ENCODE measurements at regions not wholly inside any gene's neighbourhood (a gene's known extent, or its start where the extent isn't known, plus 50 kb on each side); places are given as distances from the start of the nearest gene placed in this dataset.

GRCh38 chr1:234923626-234924025 lies 205.0 kb downstream of the TOMM20 start:
- Histone ChIP-seq H3K9me3 (ENCODE audit: insufficient read depth, low read depth, low read length) (no peaks in the 10 kb centered on the region), H3K4me3 (ENCODE audit: insufficient read depth, low read depth, low read length) (no peak overlapping the region), H3K4me2 (ENCODE audit: low read length) (no peak overlapping the region), H3K4me1 (ENCODE audit: insufficient read depth, low read length) (peaks cover 36% of the 10 kb centered on the region), H3K9ac (ENCODE audit: low read length) (no peak overlapping the region), H3K36me3 (ENCODE audit: insufficient read depth, low read length) (no peaks in the 10 kb centered on the region), H3K27ac (ENCODE audit: low read depth, low read length) (no peak overlapping the region), H2AFZ (ENCODE audit: low read depth, low read length) (no peak overlapping the region), H3K27me3 (ENCODE audit: insufficient read depth, low read length) (no peaks in the 10 kb centered on the region), H3K79me2 (ENCODE audit: insufficient read depth, low read length) (no peaks in the 10 kb centered on the region), H4K20me1 (ENCODE audit: insufficient read depth, low read length) (no peaks in the 10 kb centered on the region)
- TF ChIP-seq CTCF (IDR thresholded peaks at IDR 0.05; ENCODE audit: insufficient read depth, low read depth, low read length) (no peak), EZH2 (IDR thresholded peaks at IDR 0.05; ENCODE audit: insufficient read depth, low read length) (no peak)
- FAIRE-seq: no peak
- H3K27ac Mint-ChIP-seq (ENCODE audit: unreplicated experiment): no peak overlapping the region
- no peak for DNase-seq (ENCODE audit: low read depth)
- no peaks in the 10 kb centered on the region for H3K9me3 Mint-ChIP-seq (ENCODE audit: unreplicated experiment)
- H3K36me3 Mint-ChIP-seq (ENCODE audit: low read depth, unreplicated experiment): peaks cover 4% of the 10 kb centered on the region
- H3K27me3 Mint-ChIP-seq (ENCODE audit: low read depth, unreplicated experiment): peaks cover 1% of the 10 kb centered on the region
- no peak overlapping the region for H3K4me3 Mint-ChIP-seq (ENCODE audit: unreplicated experiment)
- H3K4me1 Mint-ChIP-seq (ENCODE audit: low read depth, unreplicated experiment): peaks cover 41% of the 10 kb centered on the region

- H2AFZ ChIP-seq (ENCODE audit: low read depth, low read length): no peak overlapping the region
- Mint-ChIP-seq H3K27ac (ENCODE audit: unreplicated experiment) (no peak overlapping the region), H3K36me3 (ENCODE audit: low read depth, unreplicated experiment) (peaks cover 4% of the 10 kb centered on the region), H3K4me1 (ENCODE audit: low read depth, unreplicated experiment) (peaks cover 37% of the 10 kb centered on the region), H3K9me3 (ENCODE audit: unreplicated experiment) (no peaks in the 10 kb centered on the region), H3K27me3 (ENCODE audit: low read depth, unreplicated experiment) (peaks cover 1% of the 10 kb centered on the region), H3K4me3 (ENCODE audit: unreplicated experiment) (no peak overlapping the region)
- no peak overlapping the region for H3K4me2 ChIP-seq (ENCODE audit: low read length)
- no peaks in the 10 kb centered on the region for H3K27me3 ChIP-seq (ENCODE audit: insufficient read depth, low read length)
- DNase-seq (ENCODE audit: low read depth) (no peak), FAIRE-seq (no peak)
- no peak overlapping the region for H3K27ac ChIP-seq (ENCODE audit: low read depth, low read length)
- no peak overlapping the region for H3K9ac ChIP-seq (ENCODE audit: low read length)
- no peak for TF ChIP-seq EZH2 (IDR thresholded peaks at IDR 0.05; ENCODE audit: insufficient read depth, low read length)
- TF ChIP-seq CTCF (IDR thresholded peaks at IDR 0.05; ENCODE audit: insufficient read depth, low read depth, low read length): no peak
- H3K9me3 ChIP-seq (ENCODE audit: insufficient read depth, low read depth, low read length): no peaks in the 10 kb centered on the region
- H3K4me1 ChIP-seq (ENCODE audit: insufficient read depth, low read length): peaks cover 37% of the 10 kb centered on the region
- H3K79me2 ChIP-seq (ENCODE audit: insufficient read depth, low read length): no peaks in the 10 kb centered on the region
- H3K4me3 ChIP-seq (ENCODE audit: insufficient read depth, low read depth, low read length): no peak overlapping the region
- H4K20me1 ChIP-seq (ENCODE audit: insufficient read depth, low read length): no peaks in the 10 kb centered on the region
- H3K36me3 ChIP-seq (ENCODE audit: insufficient read depth, low read length): no peaks in the 10 kb centered on the region
Observed at GRCh38 chr1:234922987-234923386, 205.7 kb downstream of the TOMM20 start.

- Mint-ChIP-seq H3K4me1 (ENCODE audit: low read depth, unreplicated experiment) (peaks cover 22% of the 10 kb centered on the region), H3K36me3 (ENCODE audit: low read depth, unreplicated experiment) (peaks cover 4% of the 10 kb centered on the region), H3K27me3 (ENCODE audit: low read depth, unreplicated experiment) (peaks cover 1% of the 10 kb centered on the region), H3K9me3 (ENCODE audit: unreplicated experiment) (no peaks in the 10 kb centered on the region), H3K4me3 (ENCODE audit: unreplicated experiment) (no peak overlapping the region), H3K27ac (ENCODE audit: unreplicated experiment) (no peak overlapping the region)
- FAIRE-seq (peak; percentile 49), DNase-seq (ENCODE audit: low read depth) (peak; percentile 58)
- Histone ChIP-seq H4K20me1 (ENCODE audit: insufficient read depth, low read length) (no peaks in the 10 kb centered on the region), H3K4me1 (ENCODE audit: insufficient read depth, low read length) (peaks cover 30% of the 10 kb centered on the region), H3K9me3 (ENCODE audit: insufficient read depth, low read depth, low read length) (no peaks in the 10 kb centered on the region), H3K4me3 (ENCODE audit: insufficient read depth, low read depth, low read length) (no peak overlapping the region), H3K79me2 (ENCODE audit: insufficient read depth, low read length) (no peaks in the 10 kb centered on the region), H3K36me3 (ENCODE audit: insufficient read depth, low read length) (no peaks in the 10 kb centered on the region), H3K27me3 (ENCODE audit: insufficient read depth, low read length) (no peaks in the 10 kb centered on the region), H3K4me2 (ENCODE audit: low read length) (peak overlapping the region; percentile 4), H3K9ac (ENCODE audit: low read length) (no peak overlapping the region), H3K27ac (ENCODE audit: low read depth, low read length) (no peak overlapping the region), H2AFZ (ENCODE audit: low read depth, low read length) (no peak overlapping the region)
- TF ChIP-seq CTCF (IDR thresholded peaks at IDR 0.05; ENCODE audit: insufficient read depth, low read depth, low read length): no peak
Observed at GRCh38 chr1:234921266-234922062, 207.2 kb downstream of the TOMM20 start.

Data from astrocyte (in vitro differentiated cells and primary cell).